ENCODE measurements at regions not wholly inside any gene's neighbourhood (a gene's known extent, or its start where the extent isn't known, plus 50 kb on each side); places are given as distances from the start of the nearest gene placed in this dataset.
A peak's percentile ranks its signal among the peaks of the same experiment; 100 is the strongest.

GRCh38 chrX:147405764-147406163 lies 506.0 kb upstream of the FMR1 start:
- DNase-seq: no peak

- no peak for DNase-seq
These were observed 508.7 kb upstream of the FMR1 start for GRCh38 chrX:147403040-147403439.

- DNase-seq: no peak
These were observed 533.0 kb upstream of the FMR1 start for GRCh38 chrX:147378767-147379166.

- DNase-seq: no peak
These were observed 534.0 kb upstream of the FMR1 start for GRCh38 chrX:147377728-147378127.

GRCh38 chrX:147376601-147377422 lies 534.9 kb upstream of the FMR1 start:
- no peak for DNase-seq

- no peak for DNase-seq
These were observed 546.8 kb upstream of the FMR1 start for GRCh38 chrX:147364896-147365295.

- peak; percentile 45 for DNase-seq
These were observed 537.1 kb upstream of the CXorf51A start for GRCh38 chrX:147351644-147352043.

- DNase-seq: no peak
These were observed 528.9 kb upstream of the CXorf51A start for GRCh38 chrX:147343467-147343866.

GRCh38 chrX:147342197-147342596 lies 527.7 kb upstream of the CXorf51A start:
- no peak for DNase-seq

- DNase-seq: no peak
These were observed 526.4 kb upstream of the CXorf51A start for GRCh38 chrX:147340947-147341346.

GRCh38 chrX:147333821-147334220 lies 519.3 kb upstream of the CXorf51A start:
- no peak for DNase-seq

GRCh38 chrX:147322496-147322895 lies 508.0 kb upstream of the CXorf51A start:
- no peak for DNase-seq

GRCh38 chrX:147315483-147315882 lies 500.9 kb upstream of the CXorf51A start:
- no peak for DNase-seq
